ENCODE measurements at regions not wholly inside any gene's neighbourhood (a gene's known extent, or its start where the extent isn't known, plus 50 kb on each side); places are given as distances from the start of the nearest gene placed in this dataset.
A peak's percentile ranks its signal among the peaks of the same experiment; 100 is the strongest.

- WGBS, 2 donors (ENCODE audit: low coverage in 1 of 2): 34 to 52% methylated on average over 11 to 13 of the region's 13 CpGs
- H3K9me3 ChIP-seq: no peaks in the 10 kb centered on the region
- H3K4me3 ChIP-seq: peak overlapping the region in 1 of 2 donors; percentile 45
- no peak for TF ChIP-seq CTCF (IDR thresholded peaks at IDR 0.05)
- TF ChIP-seq POLR2AphosphoS5 (IDR thresholded peaks at IDR 0.05): no peak
- no peak for TF ChIP-seq POLR2A (IDR thresholded peaks at IDR 0.05)
- TF ChIP-seq EP300 (IDR thresholded peaks at IDR 0.05): no peak
- H3K4me1 ChIP-seq: peaks cover 0 to 24% (median 3%) of the 10 kb centered on the region in 3 donors
- H3K36me3 ChIP-seq: no peaks in the 10 kb centered on the region
- no peak for ATAC-seq
- H3K27ac ChIP-seq: peak overlapping the region in 2 of 4 donors; percentile 50 to 71
- no peaks in the 10 kb centered on the region for H3K27me3 ChIP-seq
Observed at GRCh38 chr16:14002416-14002990, 68.6 kb upstream of the MRTFB start.

- Histone ChIP-seq H3K36me3 (no peaks in the 10 kb centered on the region), H3K4me1 (peaks cover 0 to 24% (median 3%) of the 10 kb centered on the region in 3 donors)
- 3% methylated on average over 7 to 12 of the region's 15 CpGs for WGBS, 2 donors (ENCODE audit: low coverage in 1 of 2)
Observed at GRCh38 chr16:14003074-14003570, 68.0 kb upstream of the MRTFB start.

GRCh38 chr16:14004031-14004728 is 66.9 kb upstream of the MRTFB start:
- H3K4me3 ChIP-seq: no peak overlapping the region
- no peaks in the 10 kb centered on the region for H3K27me3 ChIP-seq
- peaks cover 0 to 24% (median 3%) of the 10 kb centered on the region in 3 donors for H3K4me1 ChIP-seq
- peak; percentile 29 for ATAC-seq
- no peaks in the 10 kb centered on the region for H3K9me3 ChIP-seq
- peak overlapping the region in 3 of 4 donors; percentile 50 to 71 (median 53) for H3K27ac ChIP-seq
- TF ChIP-seq POLR2A (IDR thresholded peaks at IDR 0.05) (no peak), EP300 (IDR thresholded peaks at IDR 0.05) (no peak), CTCF (IDR thresholded peaks at IDR 0.05) (no peak), POLR2AphosphoS5 (IDR thresholded peaks at IDR 0.05) (no peak)
- WGBS, 2 donors (ENCODE audit: low coverage in 1 of 2): 80 to 100% methylated on average over 1 to 2 of the region's 13 CpGs
- H3K36me3 ChIP-seq: no peaks in the 10 kb centered on the region

More at GRCh38 chr16:14003074-14003570, 68.0 kb upstream of the MRTFB start:
- Histone ChIP-seq H3K27me3 (no peaks in the 10 kb centered on the region), H3K27ac (peak overlapping the region in 3 of 4 donors; percentile 50 to 71 (median 53)), H3K9me3 (no peaks in the 10 kb centered on the region), H3K4me3 (peak overlapping the region; percentile 13 to 45)
- TF ChIP-seq POLR2AphosphoS5 (IDR thresholded peaks at IDR 0.05) (no peak), CTCF (IDR thresholded peaks at IDR 0.05) (peak in 1 of 4 experiments; percentile 57), EP300 (IDR thresholded peaks at IDR 0.05) (no peak)
- peak; percentile 78 for ATAC-seq

GRCh38 chr16:14004729-14005315 is 66.3 kb upstream of the MRTFB start:
- peaks cover 0 to 24% (median 3%) of the 10 kb centered on the region in 3 donors for H3K4me1 ChIP-seq
- no peak for TF ChIP-seq EP300 (IDR thresholded peaks at IDR 0.05)
- no peak for TF ChIP-seq POLR2A (IDR thresholded peaks at IDR 0.05)
- TF ChIP-seq CTCF (IDR thresholded peaks at IDR 0.05): no peak
- no peak for TF ChIP-seq POLR2AphosphoS5 (IDR thresholded peaks at IDR 0.05)
- no CpG with 5 or more reads among the region's 2 CpGs for WGBS, 2 donors (ENCODE audit: low coverage in 1 of 2)
- H3K27ac ChIP-seq: peak overlapping the region in 3 of 4 donors; percentile 28 to 71 (median 50)
- H3K4me3 ChIP-seq: no peak overlapping the region
- no peaks in the 10 kb centered on the region for H3K27me3 ChIP-seq
- no peak for ATAC-seq
- no peaks in the 10 kb centered on the region for H3K36me3 ChIP-seq
- no peaks in the 10 kb centered on the region for H3K9me3 ChIP-seq

All from gastroesophageal sphincter (tissue), 4 donors.